Endodermal cell (in vitro differentiated cells): ENCODE measurements at regions not wholly inside any gene's neighbourhood (a gene's known extent, or its start where the extent isn't known, plus 50 kb on each side); places are given as distances from the start of the nearest gene placed in this dataset.

Experiments
- DNase-seq: peaks from one replicate; pipeline ENCODE4 v3.0.0-alpha.2; 2017
- H3K27ac ChIP-seq: 2 replicates; pipeline ENCODE4 v1.5.1; 2013; ENCODE audit warnings: mild to moderate bottlenecking, low read depth, low read length, moderate library complexity
- H3K27me3 ChIP-seq: 2 replicates; pipeline ENCODE4 v1.6.1; 2013; ENCODE audit warnings: mild to moderate bottlenecking, low read length, moderate library complexity; ENCODE audit not compliant: insufficient read depth, control insufficient read depth, poor library complexity, severe bottlenecking
- H3K36me3 ChIP-seq: 2 replicates; pipeline ENCODE4 v1.7.0; 2013; ENCODE audit warnings: mild to moderate bottlenecking, low read length, moderate library complexity; ENCODE audit not compliant: control insufficient read depth, insufficient read depth
- H3K4me1 ChIP-seq: one replicate; pipeline ENCODE4 v1.7.0; 2013; ENCODE audit warnings: low read length; ENCODE audit not compliant: control insufficient read depth, insufficient read depth
- H3K4me3 ChIP-seq: 2 replicates; pipeline ENCODE4 v1.5.1; 2013; ENCODE audit warnings: mild to moderate bottlenecking, low read length, moderate library complexity
- H3K9ac ChIP-seq: 2 replicates; pipeline ENCODE4 v1.6.1; 2013; ENCODE audit warnings: mild to moderate bottlenecking, low read length, moderate library complexity; ENCODE audit not compliant: poor library complexity, severe bottlenecking; ENCODE audit errors: extremely low read depth
- H3K9me3 ChIP-seq: 2 replicates; pipeline ENCODE4 v1.6.1; 2013; ENCODE audit warnings: mild to moderate bottlenecking, low read length, moderate library complexity; ENCODE audit not compliant: control insufficient read depth
- H3K27ac Mint-ChIP-seq: 2 replicates; pipeline ENCODE4 v1.8.0; 2020; ENCODE audit warnings: mixed read lengths
- H3K27me3 Mint-ChIP-seq: 2 replicates; pipeline ENCODE4 v1.8.0; 2021; ENCODE audit warnings: mild to moderate bottlenecking, mixed read lengths; ENCODE audit not compliant: insufficient read depth
- H3K36me3 Mint-ChIP-seq: 2 replicates; pipeline ENCODE4 v1.8.0; 2020; ENCODE audit warnings: low read depth, mixed read lengths
- H3K4me1 Mint-ChIP-seq: 2 replicates; pipeline ENCODE4 v1.8.0; 2020; ENCODE audit warnings: mixed read lengths
- H3K4me3 Mint-ChIP-seq: 2 replicates; pipeline ENCODE4 v1.8.0; 2020; ENCODE audit warnings: mild to moderate bottlenecking, moderate library complexity, mixed read lengths
- H3K9me3 Mint-ChIP-seq: 2 replicates; pipeline ENCODE4 v1.8.0; 2020; ENCODE audit warnings: mild to moderate bottlenecking, mixed read lengths
- CTCF ChIP-seq: fragments of 200-600 bp; sonication (generic); conservative IDR thresholded peaks from 2 replicates; pipeline ENCODE4 v1.5.0; 2021; ENCODE audit warnings: antibody characterized with exemption, mild to moderate bottlenecking
- WGBS, 2 experiments: methylation state at CpG; one replicate each; pipeline versions ENCODE4 v1.1.5 to v1.1.7; 2013; ENCODE audit warnings: missing lambda C conversion rate in 2 of 2, mixed read lengths in 1 of 2; ENCODE audit not compliant: insufficient coverage in 1 of 2, insufficient read length in 1 of 2; 5-methylcytosine and 5-hydroxymethylcytosine counted together

- 91 to 97% methylated on average over 4 to 5 of the region's 5 CpGs for WGBS, 2 experiments
- Histone ChIP-seq H3K9me3 (no peaks in the 10 kb centered on the region), H3K27ac (no peak overlapping the region), H3K27me3 (no peaks in the 10 kb centered on the region), H3K36me3 (no peaks in the 10 kb centered on the region), H3K4me3 (no peak overlapping the region), H3K9ac (no peak overlapping the region), H3K4me1 (peaks cover 5% of the 10 kb centered on the region)
- H3K27me3 Mint-ChIP-seq, result no peaks in the 10 kb centered on the region
- no peak for DNase-seq
- no peak overlapping the region for H3K27ac Mint-ChIP-seq
- no peaks in the 10 kb centered on the region for H3K36me3 Mint-ChIP-seq
- peaks cover 13% of the 10 kb centered on the region for H3K4me1 Mint-ChIP-seq
- no peak for TF ChIP-seq CTCF
- no peak overlapping the region for H3K4me3 Mint-ChIP-seq
- H3K9me3 Mint-ChIP-seq, result no peaks in the 10 kb centered on the region
These were observed 163.2 kb upstream of the TSHZ2 start for GRCh38 chr20:52809003-52809402.

GRCh38 chr20:52806918-52807317 lies 165.2 kb upstream of the TSHZ2 start:
- Mint-ChIP-seq H3K4me1 (peaks cover 13% of the 10 kb centered on the region), H3K36me3 (no peaks in the 10 kb centered on the region), H3K9me3 (no peaks in the 10 kb centered on the region), H3K27me3 (no peaks in the 10 kb centered on the region), H3K4me3 (no peak overlapping the region), H3K27ac (no peak overlapping the region)
- H3K4me1 ChIP-seq, result peaks cover 5% of the 10 kb centered on the region
- 92% methylated on average over 4 of the region's 4 CpGs for whole genome bisulfite sequencing, 2 experiments
- no peak overlapping the region for H3K27ac ChIP-seq
- DNase-seq, result no peak
- no peaks in the 10 kb centered on the region for H3K36me3 ChIP-seq
- no peak for TF ChIP-seq CTCF
- H3K9ac ChIP-seq, result no peak overlapping the region
- H3K4me3 ChIP-seq, result no peak overlapping the region
- no peaks in the 10 kb centered on the region for H3K9me3 ChIP-seq
- no peaks in the 10 kb centered on the region for H3K27me3 ChIP-seq

GRCh38 chr20:52805843-52806242 lies 166.3 kb upstream of the TSHZ2 start:
- peaks cover 5% of the 10 kb centered on the region for H3K27me3 Mint-ChIP-seq
- peaks cover 19% of the 10 kb centered on the region for H3K4me1 Mint-ChIP-seq
- H3K4me3 Mint-ChIP-seq, result no peak overlapping the region
- no peak overlapping the region for H3K9ac ChIP-seq
- H3K36me3 Mint-ChIP-seq, result no peaks in the 10 kb centered on the region
- no peaks in the 10 kb centered on the region for H3K9me3 Mint-ChIP-seq
- H3K4me1 ChIP-seq, result peaks cover 5% of the 10 kb centered on the region
- no peaks in the 10 kb centered on the region for H3K9me3 ChIP-seq
- H3K27me3 ChIP-seq, result no peaks in the 10 kb centered on the region
- TF ChIP-seq CTCF, result no peak
- WGBS, 2 experiments, result 69 to 86% methylated on average over 1 to 2 of the region's 2 CpGs
- DNase-seq, result no peak
- peak overlapping the region; percentile 7 for H3K4me3 ChIP-seq
- H3K36me3 ChIP-seq, result no peaks in the 10 kb centered on the region
- no peak overlapping the region for H3K27ac Mint-ChIP-seq
- H3K27ac ChIP-seq, result no peak overlapping the region
